Sigmoid colon (tissue), 4 donors: ENCODE measurements at regions not wholly inside any gene's neighbourhood (a gene's known extent, or its start where the extent isn't known, plus 50 kb on each side); places are given as distances from the start of the nearest gene placed in this dataset.

Source experiments
- EP300 ChIP-seq, 4 donors: sonication (generic); formaldehyde crosslinking; IDR thresholded peaks; one replicate each; pipeline ENCODE4 v1.6.1; 2017; ENCODE audit warnings: antibody characterized with exemption in 4 of 4
- POLR2A ChIP-seq, 2 donors: fragments of 450-650 bp; IDR thresholded peaks; one replicate each; pipeline ENCODE4 v1.6.1; 2016; ENCODE audit warnings: antibody characterized with exemption in 2 of 2, mild to moderate bottlenecking in 2 of 2, moderate library complexity in 2 of 2
- POLR2AphosphoS5 ChIP-seq, 4 donors: sonication (generic); formaldehyde crosslinking; IDR thresholded peaks; one replicate each; pipeline ENCODE4 v1.6.1; 2017; ENCODE audit warnings: antibody characterized with exemption in 4 of 4
- TF ChIP-seq, protein P1 (sequence below), 4 experiments: fragments of 450-650 bp in 3 of 4; fragments of 200-600 bp in 1 of 4; IDR thresholded peaks; one replicate each; pipeline ENCODE4 v1.5.1; 2016 to 2019; ENCODE audit warnings: antibody characterized with exemption in 4 of 4, mild to moderate bottlenecking in 3 of 4, moderate library complexity in 2 of 4

DNA sequence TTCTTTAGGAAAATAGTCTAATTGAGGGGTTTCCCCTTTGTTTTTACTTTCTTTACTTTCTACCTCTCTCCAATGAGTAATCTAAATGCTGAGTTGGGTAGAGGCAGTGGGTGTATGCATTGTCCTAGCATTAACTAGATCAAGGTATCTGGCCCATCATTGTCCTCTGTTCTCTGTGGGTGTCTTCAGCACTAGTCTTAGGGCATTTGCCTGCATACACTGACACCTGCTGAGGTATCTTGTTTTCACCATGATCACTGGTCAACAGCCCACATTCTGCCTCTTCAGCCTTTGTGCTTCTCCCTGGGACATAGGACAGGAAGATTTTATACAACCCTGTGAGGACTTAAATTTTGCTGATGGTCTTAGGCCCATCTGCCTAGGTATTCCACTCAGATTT is 371.1 kb downstream of the RAB38 start:
- TF ChIP-seq, protein P1, sequence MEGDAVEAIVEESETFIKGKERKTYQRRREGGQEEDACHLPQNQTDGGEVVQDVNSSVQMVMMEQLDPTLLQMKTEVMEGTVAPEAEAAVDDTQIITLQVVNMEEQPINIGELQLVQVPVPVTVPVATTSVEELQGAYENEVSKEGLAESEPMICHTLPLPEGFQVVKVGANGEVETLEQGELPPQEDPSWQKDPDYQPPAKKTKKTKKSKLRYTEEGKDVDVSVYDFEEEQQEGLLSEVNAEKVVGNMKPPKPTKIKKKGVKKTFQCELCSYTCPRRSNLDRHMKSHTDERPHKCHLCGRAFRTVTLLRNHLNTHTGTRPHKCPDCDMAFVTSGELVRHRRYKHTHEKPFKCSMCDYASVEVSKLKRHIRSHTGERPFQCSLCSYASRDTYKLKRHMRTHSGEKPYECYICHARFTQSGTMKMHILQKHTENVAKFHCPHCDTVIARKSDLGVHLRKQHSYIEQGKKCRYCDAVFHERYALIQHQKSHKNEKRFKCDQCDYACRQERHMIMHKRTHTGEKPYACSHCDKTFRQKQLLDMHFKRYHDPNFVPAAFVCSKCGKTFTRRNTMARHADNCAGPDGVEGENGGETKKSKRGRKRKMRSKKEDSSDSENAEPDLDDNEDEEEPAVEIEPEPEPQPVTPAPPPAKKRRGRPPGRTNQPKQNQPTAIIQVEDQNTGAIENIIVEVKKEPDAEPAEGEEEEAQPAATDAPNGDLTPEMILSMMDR (IDR thresholded peaks at IDR 0.05), result no peak
- TF ChIP-seq POLR2A (IDR thresholded peaks at IDR 0.05) (no peak), EP300 (IDR thresholded peaks at IDR 0.05) (no peak), POLR2AphosphoS5 (IDR thresholded peaks at IDR 0.05) (no peak)
